ENCODE measurements at regions not wholly inside any gene's neighbourhood (a gene's known extent, or its start where the extent isn't known, plus 50 kb on each side); places are given as distances from the start of the nearest gene placed in this dataset.

- Histone ChIP-seq H4K8ac (ENCODE audit: low read depth in 2 of 2, low read length in 2 of 2) (no peak overlapping the region), H2AK9ac (replicated peaks; ENCODE audit: low read depth, low read length, poor library complexity) (no peak overlapping the region), H3K36me3 (ENCODE audit: control insufficient read depth, insufficient read depth, low read length) (no peaks in the 10 kb centered on the region), H3K4me3 (ENCODE audit: insufficient read depth, low read depth, low read length) (no peak overlapping the region), H4K5ac (ENCODE audit: low read depth, low read length) (no peak overlapping the region), H3K4me2 (ENCODE audit: low read depth, low read length) (no peak overlapping the region), H3K14ac (replicated peaks; ENCODE audit: low read depth, low read length) (no peak overlapping the region), H3K4me1 (ENCODE audit: control insufficient read depth, insufficient read depth, low read length) (no peaks in the 10 kb centered on the region), H4K91ac (ENCODE audit: insufficient read depth, low read depth, low read length) (no peak overlapping the region), H2AK5ac (ENCODE audit: low read depth, low read length) (no peak overlapping the region), H3K4ac (ENCODE audit: low read depth, low read length) (no peak overlapping the region), H2AFZ (replicated peaks; ENCODE audit: low read length, poor library complexity) (no peak overlapping the region), H2BK15ac (ENCODE audit: low read depth, low read length) (no peak overlapping the region), H3K9me3 (ENCODE audit: control insufficient read depth, insufficient read depth, low read length) (no peaks in the 10 kb centered on the region), H2BK20ac (ENCODE audit: low read depth, low read length) (no peak overlapping the region), H3K27ac (ENCODE audit: insufficient read depth, low read length) (no peak overlapping the region), H4K20me1 (ENCODE audit: insufficient read depth, low read length) (no peaks in the 10 kb centered on the region), H3K56ac (ENCODE audit: extremely low read depth, insufficient read depth, low read length) (no peak overlapping the region), H2BK120ac (ENCODE audit: low read depth, low read length) (no peak overlapping the region), H3K18ac (ENCODE audit: low read depth, low read length) (no peak overlapping the region), H3K27me3 (ENCODE audit: control insufficient read depth, insufficient read depth, low read length) (no peaks in the 10 kb centered on the region), H3K23ac (ENCODE audit: low read depth, low read length) (no peak overlapping the region), H3K9ac (ENCODE audit: low read depth, low read length) (no peak overlapping the region), H3K79me1 (ENCODE audit: low read depth in 1 of 2, low read length in 2 of 2) (no peaks in the 10 kb centered on the region), H3K9me1 (ENCODE audit: insufficient read depth, low read length) (no peaks in the 10 kb centered on the region), H2BK5ac (ENCODE audit: low read depth, low read length, poor library complexity, severe bottlenecking) (no peak overlapping the region)
- 33% methylated on average over 1 of the region's 5 CpGs; no CpG with 5 or more reads in 1 of the 2 experiments for WGBS, 2 experiments (ENCODE audit: extremely low coverage in 2 of 2, insufficient read length in 1 of 2)
- ATAC-seq (ENCODE audit: low read depth) (no peak), DNase-seq (no peak)
- in situ Hi-C loops (cut with MboI; ENCODE audit: low sequenced_read_pairs) (no loop called here), dilution Hi-C loops (cut with HindIII; ENCODE audit: low sequenced_read_pairs, unreplicated experiment) (no loop called here), intact Hi-C loops (cut with micrococcal nuclease) (no loop called here)
- ChIA-PET POLR2A (ENCODE audit: unreplicated experiment) (no interaction called here), CTCF (no interaction called here)
- BruUV-seq (replicated peaks) = no TSS peak
- TF ChIP-seq RFX5 (IDR thresholded peaks at IDR 0.05; ENCODE audit: low read depth, low read length) (no peak), RCOR1 (IDR thresholded peaks at IDR 0.05; ENCODE audit: insufficient replicate concordance, low read length) (no peak), MXI1 (IDR thresholded peaks at IDR 0.05; ENCODE audit: borderline replicate concordance, low read depth, low read length) (no peak)
Measured at GRCh38 chr7:24038993-24039392, 245.0 kb upstream of the NPY start.

All from IMR-90 (cell line).